Rectal smooth muscle tissue (tissue), 1 donor: ENCODE measurements at regions not wholly inside any gene's neighbourhood (a gene's known extent, or its start where the extent isn't known, plus 50 kb on each side); places are given as distances from the start of the nearest gene placed in this dataset.
"Not testable (repeated sequence)": the region's sequence is repeated elsewhere in the genome, so short reads cannot be mapped to it uniquely, and the experiment has no call there.

Experiments used
- H3K27ac ChIP-seq: one replicate; pipeline ENCODE4 v1.7.0; 2013; ENCODE audit warnings: low read depth, low read length, inconsistent platforms
- H3K27me3 ChIP-seq: one replicate; pipeline ENCODE4 v1.7.0; 2013; ENCODE audit warnings: low read length; ENCODE audit not compliant: control insufficient read depth, insufficient read depth
- H3K36me3 ChIP-seq: one replicate; pipeline ENCODE4 v1.7.0; 2013; ENCODE audit warnings: low read length; ENCODE audit not compliant: control insufficient read depth, insufficient read depth
- H3K4me1 ChIP-seq: one replicate; pipeline ENCODE4 v1.7.0; 2013; ENCODE audit warnings: low read length; ENCODE audit not compliant: control insufficient read depth, insufficient read depth
- H3K4me3 ChIP-seq: one replicate; pipeline ENCODE4 v1.7.0; 2013; ENCODE audit warnings: low read length
- H3K9ac ChIP-seq: one replicate; pipeline ENCODE4 v1.7.0; 2013; ENCODE audit warnings: low read length

DNA sequence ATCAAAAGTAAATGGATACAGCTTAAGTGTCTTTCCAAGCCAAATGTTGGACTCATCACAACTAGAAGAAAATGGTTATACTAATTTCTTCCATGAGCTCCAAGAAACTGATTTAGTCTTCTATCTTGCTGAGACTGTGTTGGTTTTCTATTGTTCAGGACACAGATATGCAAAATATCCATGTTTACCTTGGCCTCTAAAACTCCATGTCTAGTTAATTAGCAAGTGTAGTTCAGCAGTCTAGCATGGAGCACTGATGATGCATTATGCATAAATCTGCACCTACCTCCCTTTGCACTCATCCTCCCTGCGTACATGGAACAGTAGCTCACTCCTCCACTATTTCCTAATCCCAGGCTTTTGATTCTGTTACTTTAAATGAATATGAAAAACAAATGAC, 731.4 kb upstream of the CHAC2 start:
- Histone ChIP-seq H3K4me3 (no peak overlapping the region), H3K36me3 (no peaks in the 10 kb centered on the region), H3K4me1 (no peaks in the 10 kb centered on the region), H3K9ac (no peak overlapping the region), H3K27me3 (no peaks in the 10 kb centered on the region), H3K27ac (no peak overlapping the region)

DNA sequence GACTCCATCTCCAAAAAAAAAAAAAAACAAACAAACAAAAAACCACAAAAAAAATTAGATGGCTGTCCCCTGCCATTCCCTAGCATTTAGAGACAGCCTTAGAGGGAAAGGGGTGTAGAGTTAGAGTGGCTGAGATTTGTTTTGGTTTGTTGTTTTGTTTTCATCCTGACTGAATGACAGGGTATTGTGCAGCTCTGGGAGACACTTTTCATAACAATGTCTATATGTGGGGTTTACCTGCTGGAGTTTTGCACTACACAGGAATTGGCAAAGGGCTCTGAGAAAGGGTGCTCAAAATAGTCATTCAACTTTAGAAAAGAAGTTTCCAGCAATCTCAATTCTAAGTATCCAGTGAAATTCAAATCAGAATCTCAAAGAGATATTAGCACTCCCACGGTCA, 732.5 kb upstream of the CHAC2 start:
- Histone ChIP-seq H3K4me3 (no peak overlapping the region), H3K27me3 (no peaks in the 10 kb centered on the region), H3K27ac (no peak overlapping the region), H3K4me1 (no peaks in the 10 kb centered on the region), H3K36me3 (no peaks in the 10 kb centered on the region), H3K9ac (no peak overlapping the region)

DNA sequence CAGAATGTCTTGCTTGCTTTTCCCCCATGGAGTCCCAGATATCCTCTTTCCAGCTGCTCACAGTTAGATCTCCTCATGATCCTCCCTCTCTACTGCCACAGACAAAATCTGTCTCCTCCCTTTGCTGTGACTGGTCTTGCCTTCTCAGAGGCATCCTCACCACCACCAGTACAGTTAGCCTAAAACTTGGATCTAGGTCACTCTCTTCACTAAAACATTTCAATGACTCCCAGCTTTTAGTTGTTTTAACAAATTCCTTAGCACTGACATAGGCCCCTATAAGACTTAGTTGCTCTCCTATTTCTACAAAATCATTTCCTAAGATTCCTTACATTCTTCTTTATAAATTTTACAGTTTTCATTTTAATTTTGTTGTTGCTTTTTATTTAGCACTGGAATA, 734.2 kb upstream of the CHAC2 start:
- H3K4me3 ChIP-seq, result no peak overlapping the region
- H3K4me1 ChIP-seq, result no peaks in the 10 kb centered on the region
- no peaks in the 10 kb centered on the region for H3K36me3 ChIP-seq
- H3K27me3 ChIP-seq, result no peaks in the 10 kb centered on the region
- no peak overlapping the region for H3K9ac ChIP-seq
- H3K27ac ChIP-seq, result no peak overlapping the region

DNA sequence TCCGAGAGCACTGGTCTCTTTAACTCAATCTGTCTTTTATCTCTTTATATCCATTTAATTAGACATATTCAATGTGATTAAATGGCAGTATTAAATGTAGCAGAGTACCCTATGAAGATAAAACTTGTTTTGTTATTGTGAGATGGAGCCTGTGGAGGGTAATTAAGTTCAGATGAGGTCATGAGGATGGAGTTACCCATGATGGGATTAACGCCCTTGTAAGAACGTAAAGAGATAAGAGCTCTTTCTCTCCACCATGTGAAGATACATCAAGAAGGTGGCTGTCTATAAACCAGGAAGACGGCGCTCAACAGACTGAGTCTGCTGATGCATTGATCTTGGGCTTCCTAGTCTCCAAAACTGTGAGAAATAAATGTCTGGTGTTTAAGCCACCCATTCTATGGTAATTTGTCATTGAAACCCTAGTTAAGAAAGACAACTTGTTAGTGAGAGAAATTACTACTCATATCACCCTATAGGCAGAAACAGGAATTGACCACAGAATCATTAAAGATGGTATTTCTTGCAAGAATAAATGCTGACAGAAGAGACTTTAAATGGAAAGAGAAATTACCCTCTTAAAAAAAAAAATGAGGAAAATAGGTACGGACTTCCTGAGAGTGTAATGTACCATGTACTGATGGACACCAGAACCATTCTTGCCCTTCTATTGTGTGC, 738.7 kb upstream of the CHAC2 start:
- no peaks in the 10 kb centered on the region for H3K36me3 ChIP-seq
- H3K27me3 ChIP-seq, result no peaks in the 10 kb centered on the region
- H3K4me1 ChIP-seq, result no peaks in the 10 kb centered on the region
- H3K4me3 ChIP-seq, result no peak overlapping the region
- no peak overlapping the region for H3K9ac ChIP-seq
- H3K27ac ChIP-seq, result no peak overlapping the region

DNA sequence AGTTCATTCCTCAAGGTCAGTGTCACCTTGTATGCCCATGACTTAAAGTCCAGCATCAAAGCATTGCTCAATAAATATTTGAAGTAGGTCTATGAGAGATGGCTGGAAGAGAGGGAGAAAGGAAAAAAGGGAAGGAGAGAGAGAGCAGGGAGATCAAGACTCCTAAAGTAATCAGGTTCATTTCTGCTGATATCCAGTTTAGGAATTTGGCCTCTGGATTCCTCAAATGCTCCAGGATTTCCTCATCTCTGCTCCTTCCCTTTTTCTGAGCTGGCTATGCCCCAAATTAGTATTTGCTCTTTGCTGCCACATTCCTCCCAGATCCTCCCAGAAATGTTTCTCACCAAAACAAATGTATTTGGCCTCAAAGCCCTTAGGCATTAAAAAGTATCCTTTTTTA, 739.4 kb upstream of the CHAC2 start:
- Histone ChIP-seq H3K36me3 (no peaks in the 10 kb centered on the region), H3K9ac (no peak overlapping the region), H3K27ac (no peak overlapping the region), H3K27me3 (no peaks in the 10 kb centered on the region), H3K4me1 (no peaks in the 10 kb centered on the region), H3K4me3 (no peak overlapping the region)

DNA sequence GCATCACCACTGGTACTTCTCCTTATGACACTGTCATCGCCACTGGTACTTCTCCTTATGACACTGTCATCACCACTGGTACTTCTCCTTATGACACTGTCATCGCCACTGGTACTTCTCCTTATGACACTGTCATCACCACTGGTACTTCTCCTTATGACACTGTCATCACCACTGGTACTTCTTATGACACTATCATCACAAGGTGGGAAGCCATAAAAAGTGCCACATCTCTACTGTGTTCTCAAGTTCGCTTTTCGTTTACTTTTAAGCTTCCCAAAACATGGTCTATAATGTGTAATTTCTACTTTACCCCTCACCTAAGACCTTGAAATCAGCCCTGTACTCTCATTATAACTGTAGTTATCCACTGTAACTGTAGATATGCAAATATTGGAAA, 745.4 kb upstream of the CHAC2 start:
- not testable (repeated sequence) for H3K4me3 ChIP-seq, H3K4me1 ChIP-seq, H3K27me3 ChIP-seq, H3K36me3 ChIP-seq, H3K9ac ChIP-seq, H3K27ac ChIP-seq

DNA sequence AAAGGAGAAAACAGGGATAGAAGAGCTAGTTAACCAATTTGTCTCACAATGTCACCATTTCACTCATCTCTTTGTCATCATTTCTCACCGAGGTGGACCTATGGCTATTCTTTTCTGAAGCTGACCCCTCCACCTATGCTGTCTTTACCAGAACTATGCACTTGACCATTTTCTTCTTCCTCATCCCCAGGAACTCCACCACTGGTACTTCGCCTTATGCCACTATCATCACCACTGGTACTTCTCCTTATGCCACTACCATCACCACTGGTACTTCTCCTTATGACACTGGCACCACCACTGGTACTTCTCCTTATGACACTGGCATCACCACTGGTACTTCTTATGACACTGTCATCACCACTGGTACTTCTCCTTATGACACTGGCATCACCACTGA, 745.8 kb upstream of the CHAC2 start:
- H3K4me1 ChIP-seq, result no peaks in the 10 kb centered on the region
- H3K27ac ChIP-seq, result no peak overlapping the region
- no peak overlapping the region for H3K9ac ChIP-seq
- no peaks in the 10 kb centered on the region for H3K27me3 ChIP-seq
- no peak overlapping the region for H3K4me3 ChIP-seq
- no peaks in the 10 kb centered on the region for H3K36me3 ChIP-seq

DNA sequence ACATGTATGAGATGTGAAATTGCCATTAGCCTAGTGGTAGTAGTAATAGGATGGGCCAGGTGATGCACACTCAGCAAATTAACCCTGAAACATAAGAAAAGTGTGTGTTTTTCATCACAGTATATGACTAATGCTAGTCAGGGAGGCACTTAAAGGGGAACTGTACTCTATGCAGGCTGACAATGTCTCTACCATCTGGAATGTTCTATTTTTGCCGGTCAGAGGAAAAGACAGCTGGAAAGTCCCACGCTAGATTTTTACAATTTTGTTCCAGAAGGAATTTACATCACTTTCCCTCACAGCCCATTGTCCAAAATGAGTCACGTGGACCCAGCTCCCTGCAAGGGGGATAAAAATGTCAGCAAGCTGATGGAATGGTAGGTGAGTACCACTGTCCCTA, 746.3 kb upstream of the CHAC2 start:
- Histone ChIP-seq H3K4me1 (no peaks in the 10 kb centered on the region), H3K36me3 (no peaks in the 10 kb centered on the region), H3K27me3 (no peaks in the 10 kb centered on the region), H3K9ac (no peak overlapping the region), H3K4me3 (no peak overlapping the region), H3K27ac (no peak overlapping the region)

DNA sequence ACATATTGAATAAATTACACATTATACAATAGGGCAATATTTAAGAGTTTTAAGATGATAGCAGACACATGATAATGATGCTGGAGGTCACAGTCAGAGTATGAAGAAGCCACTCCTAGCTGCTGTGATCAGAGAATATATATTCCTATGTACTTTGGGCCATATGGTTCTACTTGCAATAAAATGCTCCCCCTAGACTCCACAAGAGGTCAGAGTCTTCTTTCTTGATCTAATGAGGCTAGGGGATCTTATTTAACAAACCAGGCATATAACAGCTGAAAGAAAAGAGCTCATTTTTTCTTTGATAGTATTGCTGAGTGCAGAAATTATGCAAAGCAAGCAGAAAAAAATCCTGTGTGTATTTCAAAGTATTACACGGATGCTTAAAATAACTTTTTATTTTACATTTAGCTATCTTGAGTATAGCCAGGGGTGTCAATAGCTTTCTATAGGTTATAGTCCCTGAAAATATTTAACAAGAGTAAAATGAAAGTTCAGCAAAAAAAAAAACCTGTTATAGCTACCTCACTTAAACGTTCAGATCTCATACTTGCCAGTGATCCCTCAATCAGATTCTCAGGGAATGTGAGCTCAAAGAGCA, 748.7 kb upstream of the CHAC2 start:
- no peak overlapping the region for H3K4me3 ChIP-seq

DNA sequence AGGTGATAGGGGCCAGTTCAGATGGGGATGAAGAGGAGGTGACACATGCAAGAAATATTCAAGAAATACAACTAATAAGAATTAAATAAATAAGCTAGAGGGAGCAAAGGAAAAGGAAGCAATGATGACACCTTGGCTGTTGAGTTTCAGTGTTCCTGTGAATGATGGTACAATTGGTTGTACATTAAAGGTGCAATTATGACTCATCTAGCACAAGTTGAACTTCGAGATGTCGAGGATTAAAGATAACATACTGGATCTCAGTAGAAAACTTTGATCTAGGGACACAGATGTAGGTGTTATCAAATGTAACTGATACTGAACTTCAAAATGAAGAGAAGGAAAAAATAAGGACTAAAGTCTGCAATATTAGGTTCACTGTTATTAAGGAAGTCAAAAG, 760.6 kb upstream of the CHAC2 start:
- no peak overlapping the region for H3K27ac ChIP-seq
- no peaks in the 10 kb centered on the region for H3K4me1 ChIP-seq
- no peak overlapping the region for H3K4me3 ChIP-seq
- no peak overlapping the region for H3K9ac ChIP-seq
- H3K36me3 ChIP-seq, result no peaks in the 10 kb centered on the region
- H3K27me3 ChIP-seq, result no peaks in the 10 kb centered on the region

More for the DNA sequence above, 748.7 kb upstream of the CHAC2 start:
- H3K4me1 ChIP-seq, result no peaks in the 10 kb centered on the region
- H3K27ac ChIP-seq, result no peak overlapping the region
- no peak overlapping the region for H3K9ac ChIP-seq
- no peaks in the 10 kb centered on the region for H3K36me3 ChIP-seq
- no peaks in the 10 kb centered on the region for H3K27me3 ChIP-seq

DNA sequence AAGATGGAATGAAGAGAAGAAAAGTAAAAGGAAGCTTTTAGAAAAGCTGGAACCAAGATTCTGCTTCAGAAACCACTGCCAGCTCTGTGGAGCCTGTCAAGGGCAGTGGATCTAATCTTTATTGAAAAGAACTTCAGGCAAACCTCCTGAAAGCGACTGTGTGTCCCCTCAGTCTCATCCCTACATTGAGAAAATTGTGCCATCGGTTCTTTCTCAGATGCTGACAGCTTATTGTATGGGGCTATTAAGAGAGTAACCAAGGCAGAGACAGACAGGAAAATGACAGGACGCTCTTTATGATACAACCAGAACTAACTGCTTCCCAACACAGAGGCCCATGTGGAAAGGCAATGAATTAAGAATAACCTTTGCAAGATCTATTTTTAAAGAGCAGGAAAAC, 763.2 kb upstream of the CHAC2 start:
- Histone ChIP-seq H3K27me3 (no peaks in the 10 kb centered on the region), H3K27ac (no peak overlapping the region), H3K9ac (no peak overlapping the region), H3K4me1 (no peaks in the 10 kb centered on the region), H3K4me3 (no peak overlapping the region), H3K36me3 (no peaks in the 10 kb centered on the region)

DNA sequence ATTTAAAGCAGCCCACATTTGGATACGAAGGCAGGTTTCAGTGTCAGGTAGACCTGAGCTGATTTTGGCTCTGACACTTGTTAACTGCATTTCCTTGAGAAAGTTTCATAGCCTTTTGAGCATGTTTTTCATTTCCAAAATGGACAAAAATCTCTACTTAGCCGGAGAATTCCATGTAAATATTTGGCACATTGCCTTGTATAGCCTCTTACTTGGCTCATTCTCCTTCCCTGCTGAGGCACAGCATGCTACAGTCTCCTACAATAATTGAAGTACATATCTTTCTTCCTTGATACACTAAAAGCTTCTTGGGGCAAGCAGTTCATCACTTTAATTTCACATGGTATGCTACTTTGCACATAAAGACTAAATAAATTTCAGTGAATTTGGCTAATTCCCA, 772.2 kb upstream of the CHAC2 start:
- H3K4me3 ChIP-seq, result no peak overlapping the region
- H3K27me3 ChIP-seq, result no peaks in the 10 kb centered on the region
- H3K36me3 ChIP-seq, result no peaks in the 10 kb centered on the region
- H3K9ac ChIP-seq, result no peak overlapping the region
- H3K4me1 ChIP-seq, result no peaks in the 10 kb centered on the region
- H3K27ac ChIP-seq, result no peak overlapping the region
